IMR-90 (cell line): ENCODE measurements at regions not wholly inside any gene's neighbourhood (a gene's known extent, or its start where the extent isn't known, plus 50 kb on each side); places are given as distances from the start of the nearest gene placed in this dataset.

Experiments used
- ATAC-seq: fragments of 200-7000 bp; cut with Tn5 transposase; 2 replicates; pipeline ENCODE4 v1.9.1; 2020; ENCODE audit warnings: low read depth, mild to moderate bottlenecking, moderate library complexity
- BruUV-seq: library from RNA; stranded (reverse); fragments of 400-500 nt; replicated peaks from 2 replicates; lab custom pipeline; 2021; lab: Mats Ljungman, UMichigan
- CTCF ChIA-PET: fragments of 300-600 bp; formaldehyde crosslinking; extraction: SDS; loops from one replicate; lab custom pipeline; 2021; ENCODE audit warnings: antibody characterized with exemption; lab: Yijun Ruan, JAX
- POLR2A ChIA-PET: fragments of 300-600 bp; sonication (Branson Sonifier 250); formaldehyde crosslinking; loops from one replicate; lab custom pipeline; 2022; ENCODE audit warnings: antibody characterized with exemption; ENCODE audit not compliant: unreplicated experiment; lab: Charles Lee
- DNase-seq: peaks from one replicate; pipeline ENCODE4 v3.0.0; 2013
- H2AFZ ChIP-seq: replicated peaks from 2 replicates; pipeline ENCODE3; 2013; ENCODE audit warnings: low read length, mild to moderate bottlenecking; ENCODE audit not compliant: poor library complexity
- H2AK5ac ChIP-seq: 2 replicates; pipeline ENCODE4 v1.6.1; 2013; ENCODE audit warnings: low read depth, low read length, inconsistent platforms
- H2AK9ac ChIP-seq: replicated peaks from 2 replicates; pipeline ENCODE3; 2013; ENCODE audit warnings: mild to moderate bottlenecking, low read depth, low read length, moderate library complexity; ENCODE audit not compliant: poor library complexity
- H2BK120ac ChIP-seq: 2 replicates; pipeline ENCODE4 v1.6.1; 2013; ENCODE audit warnings: low read depth, low read length, inconsistent platforms
- H2BK15ac ChIP-seq: 3 replicates; pipeline ENCODE4 v1.6.1; 2013; ENCODE audit warnings: low read depth, low read length, inconsistent platforms
- H2BK20ac ChIP-seq: 2 replicates; pipeline ENCODE4 v1.6.1; 2013; ENCODE audit warnings: low read depth, mild to moderate bottlenecking, inconsistent platforms, low read length, moderate library complexity
- H2BK5ac ChIP-seq: 2 replicates; pipeline ENCODE4 v1.6.1; 2013; ENCODE audit warnings: mild to moderate bottlenecking, low read depth, low read length, inconsistent platforms; ENCODE audit not compliant: poor library complexity, severe bottlenecking
- H3K14ac ChIP-seq: replicated peaks from 2 replicates; pipeline ENCODE4 v1.6.1; 2013; ENCODE audit warnings: low read depth, low read length, inconsistent platforms
- H3K18ac ChIP-seq: 2 replicates; pipeline ENCODE4 v1.6.1; 2013; ENCODE audit warnings: low read depth, low read length, control low read depth
- H3K23ac ChIP-seq: 2 replicates; pipeline ENCODE4 v1.6.1; 2013; ENCODE audit warnings: low read depth, low read length, inconsistent platforms
- H3K27ac ChIP-seq: 2 replicates; pipeline ENCODE4 v1.5.1; 2013; ENCODE audit warnings: mild to moderate bottlenecking, control low read depth, low read length; ENCODE audit not compliant: insufficient read depth
- H3K27me3 ChIP-seq: 2 replicates; pipeline ENCODE4 v1.6.1; 2013; ENCODE audit warnings: low read length; ENCODE audit not compliant: control insufficient read depth, insufficient read depth
- H3K36me3 ChIP-seq: 2 replicates; pipeline ENCODE4 v1.6.1; 2013; ENCODE audit warnings: low read length, mixed read lengths; ENCODE audit not compliant: control insufficient read depth, insufficient read depth
- H3K4ac ChIP-seq: 2 replicates; pipeline ENCODE4 v1.6.1; 2013; ENCODE audit warnings: low read depth, low read length, inconsistent platforms
- H3K4me1 ChIP-seq: 2 replicates; pipeline ENCODE4 v1.6.1; 2013; ENCODE audit warnings: low read length, mixed read lengths; ENCODE audit not compliant: control insufficient read depth, insufficient read depth
- H3K4me2 ChIP-seq: 2 replicates; pipeline ENCODE4 v1.6.1; 2013; ENCODE audit warnings: low read depth, mild to moderate bottlenecking, control low read depth, low read length, moderate library complexity
- H3K4me3 ChIP-seq: 2 replicates; pipeline ENCODE4 v1.5.1; 2013; ENCODE audit warnings: low read depth, mild to moderate bottlenecking, control low read depth, low read length, moderate library complexity; ENCODE audit not compliant: insufficient read depth
- H3K56ac ChIP-seq: 2 replicates; pipeline ENCODE4 v1.6.1; 2013; ENCODE audit warnings: low read length, inconsistent platforms; ENCODE audit not compliant: insufficient read depth; ENCODE audit errors: extremely low read depth
- H3K79me1 ChIP-seq, 2 experiments: 2 replicates each; pipeline ENCODE4 v1.6.1; 2013; ENCODE audit warnings: low read length in 2 of 2, inconsistent platforms in 1 of 2, low read depth in 1 of 2
- H3K9ac ChIP-seq: 2 replicates; pipeline ENCODE4 v1.6.1; 2013; ENCODE audit warnings: low read depth, low read length, control low read depth
- H3K9me1 ChIP-seq: 2 replicates; pipeline ENCODE4 v1.6.1; 2013; ENCODE audit warnings: low read length, inconsistent platforms; ENCODE audit not compliant: insufficient read depth
- H3K9me3 ChIP-seq: 2 replicates; pipeline ENCODE4 v1.6.1; 2013; ENCODE audit warnings: low read length; ENCODE audit not compliant: control insufficient read depth, insufficient read depth
- H4K20me1 ChIP-seq: 2 replicates; pipeline ENCODE4 v1.6.1; 2013; ENCODE audit warnings: low read length, inconsistent platforms; ENCODE audit not compliant: insufficient read depth
- H4K5ac ChIP-seq: 2 replicates; pipeline ENCODE4 v1.6.1; 2013; ENCODE audit warnings: mild to moderate bottlenecking, low read depth, low read length, control low read depth
- H4K8ac ChIP-seq, 2 experiments: 2 replicates each; pipeline ENCODE4 v1.6.1; 2013; ENCODE audit warnings: low read depth in 2 of 2, low read length in 2 of 2, control low read depth in 1 of 2, inconsistent platforms in 1 of 2
- H4K91ac ChIP-seq: 2 replicates; pipeline ENCODE4 v1.6.1; 2013; ENCODE audit warnings: low read depth, low read length, inconsistent platforms; ENCODE audit not compliant: insufficient read depth
- BHLHE40 ChIP-seq: fragments of 150-350 bp; IDR thresholded peaks from 2 replicates; pipeline ENCODE4 v1.6.1; 2016; ENCODE audit warnings: mild to moderate bottlenecking, low read depth, low read length
- CEBPB ChIP-seq: IDR thresholded peaks from 2 replicates; pipeline ENCODE4 v1.6.1; 2012; ENCODE audit warnings: low read depth, low read length, improper control_type of control experiment
- CHD1 ChIP-seq: IDR thresholded peaks from 2 replicates; pipeline ENCODE4 v1.6.1; 2012; ENCODE audit warnings: low read depth, low read length, improper control_type of control experiment
- CTCF ChIP-seq: conservative IDR thresholded peaks from 2 replicates; pipeline ENCODE4 v1.5.1; 2012; ENCODE audit warnings: mild to moderate bottlenecking, low read depth, low read length, improper control_type of control experiment
- FOS ChIP-seq: fragments of 150-350 bp; IDR thresholded peaks from 2 replicates; pipeline ENCODE4 v1.6.1; 2016; ENCODE audit warnings: low read depth, low read length
- MAZ ChIP-seq: IDR thresholded peaks from 2 replicates; pipeline ENCODE4 v1.6.1; 2012; ENCODE audit warnings: low read depth, mild to moderate bottlenecking, low read length, improper control_type of control experiment, moderate library complexity, borderline replicate concordance
- MXI1 ChIP-seq: IDR thresholded peaks from 2 replicates; pipeline ENCODE4 v1.6.1; 2012; ENCODE audit warnings: low read depth, mild to moderate bottlenecking, low read length, moderate library complexity, borderline replicate concordance
- NFE2L2 ChIP-seq: fragments of 150-350 bp; IDR thresholded peaks from 2 replicates; pipeline ENCODE4 v1.6.1; 2016; ENCODE audit warnings: low read depth, mild to moderate bottlenecking, low read length
- POLR2A ChIP-seq: IDR thresholded peaks from 2 replicates; pipeline ENCODE4 v1.6.1; 2012; ENCODE audit warnings: mild to moderate bottlenecking, low read depth, low read length
- RAD21 ChIP-seq: IDR thresholded peaks from 2 replicates; pipeline ENCODE4 v1.6.1; 2012; ENCODE audit warnings: low read length, improper control_type of control experiment
- RCOR1 ChIP-seq: IDR thresholded peaks from 2 replicates; pipeline ENCODE4 v1.6.1; 2012; ENCODE audit warnings: mild to moderate bottlenecking, low read length, improper control_type of control experiment; ENCODE audit not compliant: insufficient replicate concordance
- RFX5 ChIP-seq: IDR thresholded peaks from 2 replicates; pipeline ENCODE4 v1.8.0; 2012; ENCODE audit warnings: low read depth, mild to moderate bottlenecking, low read length, moderate library complexity
- SMC3 ChIP-seq: fragments of 150-350 bp; IDR thresholded peaks from 2 replicates; pipeline ENCODE4 v1.6.1; 2016; ENCODE audit warnings: low read depth, mild to moderate bottlenecking, antibody characterized with exemption, low read length, moderate library complexity
- USF2 ChIP-seq: fragments of 150-350 bp; IDR thresholded peaks from 2 replicates; pipeline ENCODE4 v1.6.1; 2017; ENCODE audit warnings: mild to moderate bottlenecking, antibody characterized with exemption, low read length, low read depth
- WGBS, 2 experiments: methylation state at CpG; one replicate each; pipeline versions ENCODE4 v1.1.5 to v1.1.7; 2013; ENCODE audit warnings: missing lambda C conversion rate in 2 of 2; ENCODE audit not compliant: insufficient read length in 1 of 2; ENCODE audit errors: extremely low coverage in 2 of 2; 5-methylcytosine and 5-hydroxymethylcytosine counted together
- dilution Hi-C: fragments of 300-500 bp; cut with HindIII; formaldehyde crosslinking; loops from one replicate; pipeline ENCODE4 v1.14.3; 2018; ENCODE audit warnings: low sequenced_read_pairs; ENCODE audit not compliant: unreplicated experiment
- in situ Hi-C: fragments of 300-500 bp; cut with MboI; formaldehyde crosslinking; loops from 3 replicates; pipeline ENCODE4 v1.14.3; 2019; ENCODE audit warnings: low sequenced_read_pairs, inconsistent platforms, mixed read lengths
- intact Hi-C: fragments of 100-400 bp; cut with micrococcal nuclease; formaldehyde crosslinking; loops from 2 replicates; pipeline ENCODE4 v1.10.0; 2022
- TF ChIP-seq, protein P1 (sequence below): fragments of 150-350 bp; IDR thresholded peaks from 2 replicates; pipeline ENCODE4 v1.6.1; 2016; ENCODE audit warnings: low read depth, mild to moderate bottlenecking, low read length, moderate library complexity, borderline replicate concordance

- 17% methylated on average over 1 of the region's 17 CpGs; no CpG with 5 or more reads in 1 of the 2 experiments for WGBS, 2 experiments
- Histone ChIP-seq H3K79me1 (peaks cover 0 to 3% of the 10 kb centered on the region in 2 experiments; a peak in 1 of 4 replicates), H3K9me1 (no peaks in the 10 kb centered on the region), H2AFZ (no peak overlapping the region), H4K91ac (no peak overlapping the region), H2AK5ac (no peak overlapping the region), H3K9ac (no peak overlapping the region), H3K27ac (no peak overlapping the region), H3K9me3 (no peaks in the 10 kb centered on the region; the same call in 1 of the 2 replicates), H3K4ac (no peak overlapping the region), H2BK15ac (no peak overlapping the region), H2BK120ac (no peak overlapping the region), H4K5ac (no peak overlapping the region), H4K20me1 (no peaks in the 10 kb centered on the region), H3K23ac (no peak overlapping the region), H2AK9ac (no peak overlapping the region), H2BK20ac (no peak overlapping the region), H3K4me3 (no peak overlapping the region), H3K4me1 (no peaks in the 10 kb centered on the region; the same call in 1 of the 2 replicates), H3K4me2 (no peak overlapping the region), H2BK5ac (no peak overlapping the region), H3K18ac (no peak overlapping the region), H4K8ac (no peak overlapping the region), H3K36me3 (no peaks in the 10 kb centered on the region), H3K27me3 (peaks cover 7% of the 10 kb centered on the region; the same call in 1 of the 2 replicates), H3K56ac (no peak overlapping the region), H3K14ac (no peak overlapping the region)
- CTCF ChIA-PET, result no interaction called here
- no TSS peak for BruUV-seq
- ATAC-seq (no peak), DNase-seq (no peak)
- intact Hi-C loops, result loop anchor here (5.0 kb wide), 2 partner anchors 76 to 94 kb away; partner anchors contain the start of gene BCOR
- POLR2A ChIA-PET, result no interaction called here
- in situ Hi-C loops, result loop anchor here (5.0 kb wide), 1 partner anchor 66 kb away; no protein-coding TSS in a partner anchor
- dilution Hi-C loops, result no loop called here
- TF ChIP-seq MXI1, result no peak
- no peak for TF ChIP-seq FOS
- no peak for TF ChIP-seq RFX5
- TF ChIP-seq, protein P1, sequence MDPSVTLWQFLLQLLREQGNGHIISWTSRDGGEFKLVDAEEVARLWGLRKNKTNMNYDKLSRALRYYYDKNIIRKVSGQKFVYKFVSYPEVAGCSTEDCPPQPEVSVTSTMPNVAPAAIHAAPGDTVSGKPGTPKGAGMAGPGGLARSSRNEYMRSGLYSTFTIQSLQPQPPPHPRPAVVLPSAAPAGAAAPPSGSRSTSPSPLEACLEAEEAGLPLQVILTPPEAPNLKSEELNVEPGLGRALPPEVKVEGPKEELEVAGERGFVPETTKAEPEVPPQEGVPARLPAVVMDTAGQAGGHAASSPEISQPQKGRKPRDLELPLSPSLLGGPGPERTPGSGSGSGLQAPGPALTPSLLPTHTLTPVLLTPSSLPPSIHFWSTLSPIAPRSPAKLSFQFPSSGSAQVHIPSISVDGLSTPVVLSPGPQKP, result no peak
- TF ChIP-seq USF2, result no peak
- TF ChIP-seq SMC3, result no peak
- TF ChIP-seq CEBPB, result no peak
- no peak for TF ChIP-seq RAD21
- TF ChIP-seq RCOR1, result no peak
- no peak for TF ChIP-seq CHD1
- no peak for TF ChIP-seq NFE2L2
- TF ChIP-seq BHLHE40, result no peak
- no peak for TF ChIP-seq MAZ
- TF ChIP-seq POLR2A, result no peak
- TF ChIP-seq CTCF, result no peak
These were observed 75.6 kb upstream of the BCOR start for GRCh38 chrX:40173143-40174000.
